ENCODE measurements at regions not wholly inside any gene's neighbourhood (a gene's known extent, or its start where the extent isn't known, plus 50 kb on each side); places are given as distances from the start of the nearest gene placed in this dataset.

- TF ChIP-seq, protein P1, sequence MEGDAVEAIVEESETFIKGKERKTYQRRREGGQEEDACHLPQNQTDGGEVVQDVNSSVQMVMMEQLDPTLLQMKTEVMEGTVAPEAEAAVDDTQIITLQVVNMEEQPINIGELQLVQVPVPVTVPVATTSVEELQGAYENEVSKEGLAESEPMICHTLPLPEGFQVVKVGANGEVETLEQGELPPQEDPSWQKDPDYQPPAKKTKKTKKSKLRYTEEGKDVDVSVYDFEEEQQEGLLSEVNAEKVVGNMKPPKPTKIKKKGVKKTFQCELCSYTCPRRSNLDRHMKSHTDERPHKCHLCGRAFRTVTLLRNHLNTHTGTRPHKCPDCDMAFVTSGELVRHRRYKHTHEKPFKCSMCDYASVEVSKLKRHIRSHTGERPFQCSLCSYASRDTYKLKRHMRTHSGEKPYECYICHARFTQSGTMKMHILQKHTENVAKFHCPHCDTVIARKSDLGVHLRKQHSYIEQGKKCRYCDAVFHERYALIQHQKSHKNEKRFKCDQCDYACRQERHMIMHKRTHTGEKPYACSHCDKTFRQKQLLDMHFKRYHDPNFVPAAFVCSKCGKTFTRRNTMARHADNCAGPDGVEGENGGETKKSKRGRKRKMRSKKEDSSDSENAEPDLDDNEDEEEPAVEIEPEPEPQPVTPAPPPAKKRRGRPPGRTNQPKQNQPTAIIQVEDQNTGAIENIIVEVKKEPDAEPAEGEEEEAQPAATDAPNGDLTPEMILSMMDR (IDR thresholded peaks at IDR 0.05), result no peak
- no peak for TF ChIP-seq EP300 (IDR thresholded peaks at IDR 0.05)
These were observed 372.5 kb upstream of the KCNN2 start for GRCh38 chr5:113989278-113989912.

Data from tibial nerve (tissue), 4 donors.